Duodenal mucosa (tissue), 2 donors: ENCODE measurements at regions not wholly inside any gene's neighbourhood (a gene's known extent, or its start where the extent isn't known, plus 50 kb on each side); places are given as distances from the start of the nearest gene placed in this dataset.

Source experiments
- H3K27ac ChIP-seq: one replicate; pipeline ENCODE4 v1.7.0; 2013; ENCODE audit warnings: low read depth, low read length
- H3K27me3 ChIP-seq, 2 donors: one replicate each; pipeline ENCODE4 v1.7.0; 2013; ENCODE audit warnings: low read length in 2 of 2, control low read depth in 1 of 2; ENCODE audit not compliant: insufficient read depth in 2 of 2, control insufficient read depth in 1 of 2
- H3K36me3 ChIP-seq, 2 donors: one replicate each; pipeline ENCODE4 v1.7.0; 2013; ENCODE audit warnings: low read length in 2 of 2, control low read depth in 1 of 2; ENCODE audit not compliant: insufficient read depth in 2 of 2, control insufficient read depth in 1 of 2
- H3K4me1 ChIP-seq, 2 donors: one replicate each; pipeline ENCODE4 v1.7.0; 2013; ENCODE audit warnings: low read length in 2 of 2, control low read depth in 1 of 2; ENCODE audit not compliant: insufficient read depth in 2 of 2, control insufficient read depth in 1 of 2
- H3K4me3 ChIP-seq, 2 donors: one replicate each; pipeline ENCODE4 v1.7.0; 2013; ENCODE audit warnings: low read length in 2 of 2, low read depth in 1 of 2
- H3K9ac ChIP-seq, 2 donors: one replicate each; pipeline ENCODE4 v1.7.0; 2013; ENCODE audit warnings: low read length in 2 of 2, low read depth in 1 of 2
- H3K9me3 ChIP-seq, 2 donors: one replicate each; pipeline ENCODE4 v1.7.0; 2013; ENCODE audit warnings: low read length in 2 of 2, control low read depth in 1 of 2; ENCODE audit not compliant: control insufficient read depth in 1 of 2

GRCh38 chr12:92008345-92008744 lies 137.3 kb downstream of the BTG1 start:
- no peaks in the 10 kb centered on the region for H3K36me3 ChIP-seq
- H3K4me1 ChIP-seq = peaks cover 0 to 4% of the 10 kb centered on the region in 2 donors
- H3K27ac ChIP-seq = no peak overlapping the region
- no peak overlapping the region for H3K4me3 ChIP-seq
- no peaks in the 10 kb centered on the region for H3K27me3 ChIP-seq
- H3K9me3 ChIP-seq = no peaks in the 10 kb centered on the region
- no peak overlapping the region for H3K9ac ChIP-seq

DNA sequence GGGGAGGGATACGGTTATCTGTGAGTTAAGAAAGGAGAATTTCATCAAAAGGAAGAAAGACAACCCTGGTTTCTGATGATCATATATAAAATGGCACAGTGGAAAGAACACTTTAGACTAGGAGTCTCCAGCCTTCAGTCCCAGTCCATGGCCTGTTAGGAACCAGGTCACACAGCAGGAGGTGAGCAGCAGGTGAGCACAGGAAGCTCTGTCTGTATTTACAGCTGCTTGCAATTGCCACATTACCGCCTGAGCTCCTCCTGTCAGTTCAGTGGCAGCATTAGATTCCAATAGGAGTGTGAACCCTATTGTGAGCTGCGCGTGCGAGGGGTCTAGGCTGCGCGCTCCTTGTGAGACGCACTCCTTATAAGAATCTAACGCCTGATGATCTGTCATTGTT lies 137.9 kb downstream of the BTG1 start:
- H3K27ac ChIP-seq = no peak overlapping the region
- no peak overlapping the region for H3K9ac ChIP-seq
- no peaks in the 10 kb centered on the region for H3K9me3 ChIP-seq
- H3K36me3 ChIP-seq = no peaks in the 10 kb centered on the region
- H3K4me1 ChIP-seq = peaks cover 0 to 9% of the 10 kb centered on the region in 2 donors
- H3K27me3 ChIP-seq = no peaks in the 10 kb centered on the region
- no peak overlapping the region for H3K4me3 ChIP-seq

- Histone ChIP-seq H3K4me1 (peaks cover 0 to 14% of the 10 kb centered on the region in 2 donors), H3K9ac (no peak overlapping the region), H3K27ac (no peak overlapping the region), H3K9me3 (no peaks in the 10 kb centered on the region), H3K4me3 (no peak overlapping the region), H3K27me3 (no peaks in the 10 kb centered on the region), H3K36me3 (no peaks in the 10 kb centered on the region)
Observed at GRCh38 chr12:92003701-92004100, 141.9 kb downstream of the BTG1 start.

DNA sequence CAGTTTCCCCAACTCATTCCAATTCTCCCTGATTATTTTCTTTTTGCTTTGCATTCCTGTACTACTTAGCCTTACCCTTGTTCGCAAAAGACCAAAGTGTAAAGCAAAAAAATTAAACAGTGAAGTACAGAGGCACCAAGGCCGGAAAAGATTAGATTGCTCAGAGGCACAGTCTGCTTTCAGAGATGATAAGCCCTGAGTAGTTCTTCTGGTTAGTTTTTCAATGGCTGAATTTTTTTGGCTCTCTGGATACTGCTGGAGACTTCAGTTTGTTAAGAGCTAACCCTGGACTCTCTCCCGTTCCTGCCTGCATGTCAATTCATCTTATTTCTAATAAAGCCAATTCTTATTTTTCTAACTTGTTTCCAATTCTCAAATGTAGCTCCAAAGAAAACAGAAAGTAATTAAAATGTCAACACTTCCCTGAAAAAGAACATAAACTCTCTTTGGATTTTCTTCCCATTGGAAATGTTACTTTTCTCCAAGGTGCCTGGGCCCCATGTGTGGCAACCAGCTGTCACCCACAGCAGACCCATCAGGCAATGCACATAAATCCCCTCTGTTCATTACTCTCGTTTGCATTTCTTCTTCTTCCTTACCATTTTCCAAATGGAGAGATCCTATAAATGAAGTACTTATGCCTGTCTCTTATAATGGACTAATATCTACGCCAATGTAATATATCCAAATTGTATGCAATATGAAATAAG lies 142.8 kb downstream of the BTG1 start:
- Histone ChIP-seq H3K27ac (no peak overlapping the region), H3K9ac (no peak overlapping the region), H3K9me3 (no peaks in the 10 kb centered on the region), H3K36me3 (no peaks in the 10 kb centered on the region), H3K27me3 (no peaks in the 10 kb centered on the region), H3K4me3 (no peak overlapping the region), H3K4me1 (peaks cover 0 to 14% of the 10 kb centered on the region in 2 donors)

- Histone ChIP-seq H3K36me3 (no peaks in the 10 kb centered on the region), H3K4me3 (no peak overlapping the region), H3K27ac (no peak overlapping the region), H3K9ac (no peak overlapping the region), H3K4me1 (peaks cover 0 to 14% of the 10 kb centered on the region in 2 donors), H3K9me3 (no peaks in the 10 kb centered on the region), H3K27me3 (no peaks in the 10 kb centered on the region)
Observed at GRCh38 chr12:92002195-92002649, 143.4 kb downstream of the BTG1 start.

GRCh38 chr12:92000597-92000996 lies 145.0 kb downstream of the BTG1 start:
- Histone ChIP-seq H3K4me3 (no peak overlapping the region), H3K36me3 (no peaks in the 10 kb centered on the region), H3K27me3 (no peaks in the 10 kb centered on the region), H3K9ac (no peak overlapping the region), H3K4me1 (peaks cover 0 to 14% of the 10 kb centered on the region in 2 donors), H3K27ac (no peak overlapping the region), H3K9me3 (no peaks in the 10 kb centered on the region)

DNA sequence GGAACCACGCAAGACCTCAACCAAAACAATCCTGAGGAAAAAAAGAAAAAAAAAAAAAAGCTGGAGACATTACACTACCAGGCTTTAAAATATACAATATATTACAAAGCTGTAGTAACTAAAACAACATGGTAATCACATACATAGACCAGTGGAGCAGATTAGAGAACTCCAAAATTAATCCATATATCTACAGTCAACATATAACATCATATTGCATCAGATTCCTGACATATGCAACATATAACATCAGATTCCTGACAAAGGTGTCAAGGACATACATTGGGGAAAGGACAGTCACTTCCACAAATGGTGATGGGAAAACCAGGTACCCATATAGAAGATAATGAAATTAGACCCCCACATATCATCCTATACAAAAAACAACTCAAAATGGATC lies 145.8 kb downstream of the BTG1 start:
- no peaks in the 10 kb centered on the region for H3K36me3 ChIP-seq
- H3K27ac ChIP-seq = no peak overlapping the region
- H3K4me3 ChIP-seq = no peak overlapping the region
- H3K9ac ChIP-seq = no peak overlapping the region
- peaks cover 0 to 14% of the 10 kb centered on the region in 2 donors for H3K4me1 ChIP-seq
- H3K27me3 ChIP-seq = no peaks in the 10 kb centered on the region
- H3K9me3 ChIP-seq = no peaks in the 10 kb centered on the region

GRCh38 chr12:91998316-91998715 lies 147.3 kb downstream of the BTG1 start:
- Histone ChIP-seq H3K36me3 (no peaks in the 10 kb centered on the region), H3K4me1 (peaks cover 0 to 13% of the 10 kb centered on the region in 2 donors), H3K27ac (no peak overlapping the region), H3K9me3 (no peaks in the 10 kb centered on the region), H3K9ac (no peak overlapping the region), H3K4me3 (no peak overlapping the region), H3K27me3 (no peaks in the 10 kb centered on the region)

GRCh38 chr12:91994208-91994797 lies 151.3 kb downstream of the BTG1 start:
- Histone ChIP-seq H3K9ac (no peak overlapping the region), H3K4me1 (no peaks in the 10 kb centered on the region), H3K4me3 (no peak overlapping the region), H3K27ac (no peak overlapping the region), H3K36me3 (no peaks in the 10 kb centered on the region), H3K9me3 (no peaks in the 10 kb centered on the region), H3K27me3 (no peaks in the 10 kb centered on the region)

DNA sequence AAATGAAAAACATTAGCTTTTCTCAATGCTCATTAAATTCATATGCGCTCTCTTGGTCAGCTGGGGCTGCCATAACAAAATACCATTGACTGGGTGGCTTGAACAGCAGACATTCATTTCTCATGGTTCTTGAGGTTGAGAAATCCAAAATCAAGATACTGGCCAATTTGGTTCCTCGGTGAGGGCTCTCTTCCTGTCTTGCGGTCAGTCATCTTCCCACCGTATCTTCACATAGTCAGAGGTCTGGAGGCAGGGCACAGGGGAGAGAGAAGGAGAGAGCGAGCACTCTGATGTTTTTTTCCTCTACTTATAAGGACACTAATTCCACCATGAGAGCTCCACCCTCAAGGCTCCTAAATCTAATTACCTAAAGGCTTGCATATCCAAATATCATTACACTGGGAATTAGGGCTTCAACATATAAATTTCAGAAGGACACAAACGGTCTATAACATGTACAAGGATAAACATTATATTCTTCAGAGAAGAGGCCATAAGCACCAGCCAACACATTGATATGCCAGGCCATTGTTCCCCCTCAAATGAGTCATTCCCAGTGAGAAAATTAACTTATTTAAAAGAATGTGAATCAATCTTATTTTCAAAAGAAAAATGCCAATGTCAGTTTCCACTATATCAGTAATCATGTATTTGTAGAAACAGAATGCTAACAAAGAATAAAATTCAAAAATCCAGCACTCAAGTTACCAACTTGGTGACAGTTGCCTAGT lies 152.2 kb downstream of the BTG1 start:
- no peak overlapping the region for H3K4me3 ChIP-seq
- no peak overlapping the region for H3K9ac ChIP-seq
- H3K9me3 ChIP-seq = no peaks in the 10 kb centered on the region
- no peaks in the 10 kb centered on the region for H3K27me3 ChIP-seq
- no peak overlapping the region for H3K27ac ChIP-seq
- H3K36me3 ChIP-seq = no peaks in the 10 kb centered on the region
- no peaks in the 10 kb centered on the region for H3K4me1 ChIP-seq
